ENCODE measurements at regions not wholly inside any gene's neighbourhood (a gene's known extent, or its start where the extent isn't known, plus 50 kb on each side); places are given as distances from the start of the nearest gene placed in this dataset.

- DNase-seq: no peak
These were observed 90.6 kb downstream of the TNFSF13B start for GRCh38 chr13:108360139-108360538.

- DNase-seq: no peak
These were observed 92.3 kb downstream of the TNFSF13B start for GRCh38 chr13:108361769-108362168.

DNA sequence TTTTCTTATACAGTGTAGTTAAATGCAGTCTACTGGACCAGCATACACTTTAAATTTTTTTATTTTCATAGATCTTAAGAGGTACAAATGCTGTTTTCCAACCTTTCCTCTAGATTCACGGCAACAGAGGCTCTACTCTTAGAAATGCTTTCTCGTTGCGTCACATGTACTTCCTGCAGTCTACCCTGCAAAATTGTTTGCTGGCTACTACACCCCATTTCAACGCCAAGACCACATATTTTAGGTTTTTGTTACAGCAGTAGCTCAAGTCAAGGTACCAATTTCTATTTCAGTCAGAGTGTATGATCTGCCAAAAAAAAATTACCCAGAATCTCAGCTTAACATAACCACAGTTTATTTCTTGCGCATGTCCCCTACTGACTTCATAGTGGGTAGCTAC is 94.1 kb downstream of the TNFSF13B start:
- DNase-seq: no peak

DNA sequence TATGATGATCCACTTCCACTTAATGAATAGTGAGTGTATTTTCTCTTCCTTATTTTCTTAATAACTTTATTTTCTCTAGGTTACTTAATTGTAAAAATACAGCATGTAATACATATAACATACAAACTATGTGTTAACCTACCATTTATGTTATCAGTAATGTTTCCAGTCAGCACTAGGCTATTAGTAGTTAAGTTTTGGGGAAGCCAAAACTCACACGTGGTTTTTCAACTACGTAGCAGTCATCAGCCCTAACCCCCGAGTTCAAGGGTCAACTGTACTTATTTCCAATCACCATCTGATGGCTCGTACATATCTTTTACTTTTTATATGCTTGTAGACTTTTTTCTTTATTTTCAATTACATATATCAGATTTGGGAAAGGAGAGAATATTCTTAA is 95.7 kb downstream of the TNFSF13B start:
- no peak for DNase-seq

GRCh38 chr13:108368250-108368905 is 98.9 kb downstream of the TNFSF13B start:
- no peak for DNase-seq

DNA sequence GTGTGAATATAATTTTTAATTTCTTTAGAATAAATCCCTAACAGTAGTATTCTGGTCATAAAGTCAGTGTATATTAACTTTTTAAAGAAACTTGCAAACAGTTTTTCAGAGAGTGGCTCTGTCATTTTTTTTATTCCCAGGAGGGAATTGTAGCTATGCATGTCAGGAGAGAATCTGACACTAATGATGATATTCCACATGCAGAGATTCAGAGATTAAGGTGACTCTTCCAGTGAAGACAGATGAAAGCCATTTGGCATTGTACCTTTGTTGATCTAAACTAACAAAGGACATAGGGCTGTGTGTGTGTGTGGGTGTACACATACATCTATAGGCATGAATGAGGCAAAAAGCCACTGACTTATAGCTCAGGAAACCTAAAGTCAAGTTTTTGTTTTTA is 99.9 kb downstream of the TNFSF13B start:
- DNase-seq: no peak

DNA sequence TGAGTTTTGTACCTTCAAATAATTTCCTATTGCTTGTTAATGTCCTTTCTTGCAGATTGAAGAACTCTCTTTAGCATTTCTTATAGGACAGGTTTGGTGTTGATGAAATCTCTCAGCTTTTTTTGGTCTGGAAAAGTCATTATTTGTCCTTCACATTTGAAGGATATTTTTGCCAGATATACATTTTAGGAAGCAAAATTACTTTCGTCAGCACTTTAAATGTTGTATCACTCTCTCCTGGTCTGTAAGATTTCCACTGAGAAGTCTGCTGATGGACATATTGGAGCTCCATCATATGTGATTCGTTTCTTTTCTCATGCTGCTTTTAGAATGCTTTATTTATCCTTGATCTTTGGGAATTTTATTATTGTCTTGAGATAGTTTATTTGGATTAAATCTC is 105.5 kb downstream of the TNFSF13B start:
- no peak for DNase-seq

GRCh38 chr13:108375772-108376171 is 106.3 kb downstream of the TNFSF13B start:
- DNase-seq: no peak

GRCh38 chr13:108376308-108376707 is 106.8 kb downstream of the TNFSF13B start:
- DNase-seq: no peak

DNA sequence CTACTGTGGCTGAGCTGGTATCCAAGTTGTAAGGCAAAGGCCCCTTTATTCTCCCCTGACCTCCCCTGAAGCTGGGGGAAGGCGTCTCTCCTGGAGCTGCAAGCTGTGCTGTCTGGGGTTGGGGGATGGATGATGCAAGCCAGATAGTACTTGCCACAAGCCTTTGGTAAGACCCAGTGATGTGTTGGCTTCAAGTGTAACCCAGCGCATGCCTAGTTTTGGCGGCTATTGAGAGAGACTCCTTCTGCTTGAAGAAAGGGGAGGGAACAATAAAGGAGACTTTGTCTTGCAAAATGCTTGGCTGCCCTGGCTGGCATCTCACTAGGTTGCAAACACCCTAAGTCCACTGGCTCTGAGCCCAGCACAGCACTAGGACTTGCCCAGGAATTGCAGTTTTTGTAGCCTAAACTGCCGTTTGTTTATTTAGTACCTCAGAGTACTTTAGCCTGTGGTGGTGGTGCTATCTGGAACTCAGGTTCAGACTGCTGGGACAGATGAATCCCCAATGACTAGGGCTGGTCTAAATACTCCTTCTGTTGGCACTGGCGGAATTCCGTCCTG is 108.2 kb downstream of the TNFSF13B start:
- DNase-seq: no peak

DNA sequence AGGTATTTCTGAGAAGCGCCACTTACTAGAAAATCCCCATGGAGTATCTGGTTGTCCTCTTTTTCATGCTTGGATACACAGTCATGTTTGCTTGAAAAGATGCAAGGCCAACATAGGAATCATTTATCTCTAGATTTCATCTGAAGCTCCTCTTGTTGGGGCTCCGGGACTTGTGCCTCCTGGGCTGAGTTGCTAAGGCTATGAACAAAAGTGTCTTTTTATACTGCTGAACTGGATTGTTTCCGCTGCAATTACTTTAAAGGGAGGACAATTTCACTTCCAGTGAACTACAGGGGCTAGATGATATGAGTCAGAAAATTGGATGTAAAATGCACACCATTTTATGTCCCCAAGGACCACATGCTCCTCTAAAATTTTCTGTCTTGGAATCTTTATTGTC is 114.1 kb downstream of the TNFSF13B start:
- DNase-seq: no peak

- DNase-seq: no peak
These were observed 117.6 kb downstream of the TNFSF13B start for GRCh38 chr13:108387156-108387555.

- DNase-seq: no peak
These were observed 133.3 kb downstream of the TNFSF13B start for GRCh38 chr13:108402850-108403249.

DNA sequence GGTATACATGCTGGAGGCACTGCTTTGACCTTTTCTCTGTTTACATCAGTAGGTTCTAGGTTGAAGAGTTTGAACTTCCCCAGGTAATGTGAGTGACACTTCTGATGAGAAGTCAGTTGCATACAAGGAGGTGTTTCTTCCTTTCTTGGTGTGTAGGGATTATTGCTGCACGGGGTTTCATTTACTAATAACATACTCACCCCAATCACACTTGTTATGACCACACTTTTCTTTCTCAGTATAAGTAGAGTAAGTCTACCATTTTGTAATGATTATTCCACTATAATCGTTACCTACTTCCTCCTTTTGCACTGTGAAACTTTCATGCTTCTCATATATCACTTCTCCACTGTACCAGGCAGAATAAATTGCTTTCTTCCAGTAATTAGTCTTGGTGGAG is 138.0 kb downstream of the TNFSF13B start:
- no peak for DNase-seq

- DNase-seq: no peak
These were observed 139.2 kb downstream of the TNFSF13B start for GRCh38 chr13:108408672-108409071.

GRCh38 chr13:108409730-108410129 is 140.2 kb downstream of the TNFSF13B start:
- no peak for DNase-seq

DNA sequence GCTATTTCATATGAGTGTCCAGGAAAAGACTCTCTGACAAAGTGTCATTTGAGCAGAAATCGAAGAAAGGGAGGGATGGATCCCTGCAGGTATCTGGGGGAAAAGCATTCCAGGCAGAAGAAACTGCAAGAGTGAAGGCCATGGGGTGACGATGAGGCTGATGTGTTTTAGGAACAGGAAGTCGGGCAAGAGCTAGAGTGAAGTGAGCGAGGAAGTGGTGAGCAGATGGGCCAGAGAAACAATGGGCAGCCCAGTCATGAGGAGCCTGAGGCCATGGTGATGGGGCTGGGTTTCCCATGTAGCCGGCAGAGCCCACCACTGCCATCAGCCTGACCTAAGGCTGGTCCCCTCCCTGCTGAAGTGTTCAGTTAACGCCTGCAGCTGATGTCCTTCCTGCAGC is 150.2 kb downstream of the TNFSF13B start:
- no peak for DNase-seq

DNA sequence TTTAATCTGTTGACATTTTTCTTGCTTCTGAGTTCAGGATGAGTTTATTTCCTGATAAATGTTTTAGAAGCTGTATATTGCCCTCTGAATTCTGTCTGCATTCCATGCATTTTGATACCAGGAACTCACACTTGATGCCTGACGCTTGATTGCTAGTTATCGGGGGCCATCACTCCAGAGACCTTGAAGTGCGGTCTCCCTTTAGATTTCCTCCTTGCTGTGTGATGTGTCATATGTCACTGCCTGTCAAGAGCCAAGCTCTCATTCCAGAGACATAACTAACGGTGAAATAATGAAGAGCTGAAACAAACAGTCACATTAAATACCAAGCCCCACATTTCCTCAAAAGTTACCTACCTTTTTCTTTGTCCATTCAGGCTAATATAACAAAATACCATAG is 155.5 kb downstream of the TNFSF13B start:
- no peak for DNase-seq

- no peak for DNase-seq
These were observed 157.4 kb downstream of the TNFSF13B start for GRCh38 chr13:108426893-108427292.

GRCh38 chr13:108427355-108427754 is 157.8 kb downstream of the TNFSF13B start:
- DNase-seq: no peak

- DNase-seq: no peak
These were observed 159.2 kb downstream of the TNFSF13B start for GRCh38 chr13:108428691-108429090.

- no peak for DNase-seq
These were observed 164.6 kb downstream of the TNFSF13B start for GRCh38 chr13:108433976-108434755.

DNA sequence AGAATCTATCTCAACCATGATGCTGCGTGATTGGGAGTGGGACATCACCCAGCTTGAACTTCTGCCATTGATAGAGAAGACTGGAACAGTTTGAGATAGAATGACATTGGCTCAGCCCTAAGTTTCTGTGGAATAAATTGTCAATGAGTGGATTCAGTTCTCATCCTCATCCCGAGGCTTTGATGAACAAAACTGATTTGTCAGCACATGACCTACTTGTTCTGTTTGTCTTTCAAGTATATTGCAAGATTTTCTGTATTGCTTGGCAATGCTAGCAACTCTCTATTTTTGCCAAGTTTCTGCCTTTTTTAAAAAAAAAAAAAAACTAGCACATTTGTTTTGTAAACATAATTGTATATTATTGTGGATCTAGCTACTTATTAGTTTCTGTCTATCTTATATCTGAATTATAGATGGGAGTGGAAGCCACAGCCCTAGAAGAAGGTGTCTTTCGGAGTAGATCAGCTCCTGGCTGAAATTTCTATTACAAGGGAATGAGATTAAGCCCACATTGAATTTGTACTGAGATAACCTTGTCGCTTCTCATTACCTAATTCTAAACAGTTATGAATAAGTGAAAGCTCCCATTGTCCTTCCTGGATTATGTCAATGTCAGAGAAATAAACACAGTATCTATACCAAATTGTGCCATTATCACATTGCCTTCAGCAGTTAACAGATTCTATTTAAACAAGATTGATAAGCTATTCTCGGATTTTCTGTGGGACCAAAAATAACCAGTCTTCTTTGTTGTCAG is 166.1 kb downstream of the TNFSF13B start:
- no peak for DNase-seq

GRCh38 chr13:108437496-108437895 is 168.0 kb downstream of the TNFSF13B start:
- no peak for DNase-seq
